K562 (cell line): ENCODE measurements at regions not wholly inside any gene's neighbourhood (a gene's known extent, or its start where the extent isn't known, plus 50 kb on each side); places are given as distances from the start of the nearest gene placed in this dataset.

Experiments
- ADNP ChIP-seq: fragments of 200-800 bp; sonication (Bioruptor generic); IDR thresholded peaks from 2 replicates; pipeline ENCODE4 v1.6.1; 2016; ENCODE audit warnings: missing genetic modification characterization, missing compliant biosample characterization
- CCNT2 ChIP-seq: IDR thresholded peaks from 2 replicates; pipeline ENCODE4 v1.6.1; 2011; ENCODE audit warnings: borderline replicate concordance, low read depth, mild to moderate bottlenecking, moderate library complexity, mixed read lengths, low read length; ENCODE audit not compliant: insufficient read length; ENCODE audit errors: extremely low read depth
- JUND ChIP-seq, 2 experiments: IDR thresholded peaks; 2 replicates in 1 of 2; 3 replicates in 1 of 2; pipeline ENCODE4 v1.6.1; 2011; ENCODE audit warnings: borderline replicate concordance in 2 of 2, low read depth in 2 of 2, low read length in 2 of 2, improper control_type of control experiment in 1 of 2, missing biosample characterization in 1 of 2, missing genetic modification characterization in 1 of 2, missing genetic modification reagents in 1 of 2
- TF ChIP-seq, protein P1 (sequence below): fragments of 450-650 bp; IDR thresholded peaks from 2 replicates; pipeline ENCODE4 v1.6.1; 2016; ENCODE audit warnings: low read depth

GRCh38 chr10:108169846-108170245 is 1005.3 kb upstream of the SORCS1 start (continued):
- TF ChIP-seq, protein P1, sequence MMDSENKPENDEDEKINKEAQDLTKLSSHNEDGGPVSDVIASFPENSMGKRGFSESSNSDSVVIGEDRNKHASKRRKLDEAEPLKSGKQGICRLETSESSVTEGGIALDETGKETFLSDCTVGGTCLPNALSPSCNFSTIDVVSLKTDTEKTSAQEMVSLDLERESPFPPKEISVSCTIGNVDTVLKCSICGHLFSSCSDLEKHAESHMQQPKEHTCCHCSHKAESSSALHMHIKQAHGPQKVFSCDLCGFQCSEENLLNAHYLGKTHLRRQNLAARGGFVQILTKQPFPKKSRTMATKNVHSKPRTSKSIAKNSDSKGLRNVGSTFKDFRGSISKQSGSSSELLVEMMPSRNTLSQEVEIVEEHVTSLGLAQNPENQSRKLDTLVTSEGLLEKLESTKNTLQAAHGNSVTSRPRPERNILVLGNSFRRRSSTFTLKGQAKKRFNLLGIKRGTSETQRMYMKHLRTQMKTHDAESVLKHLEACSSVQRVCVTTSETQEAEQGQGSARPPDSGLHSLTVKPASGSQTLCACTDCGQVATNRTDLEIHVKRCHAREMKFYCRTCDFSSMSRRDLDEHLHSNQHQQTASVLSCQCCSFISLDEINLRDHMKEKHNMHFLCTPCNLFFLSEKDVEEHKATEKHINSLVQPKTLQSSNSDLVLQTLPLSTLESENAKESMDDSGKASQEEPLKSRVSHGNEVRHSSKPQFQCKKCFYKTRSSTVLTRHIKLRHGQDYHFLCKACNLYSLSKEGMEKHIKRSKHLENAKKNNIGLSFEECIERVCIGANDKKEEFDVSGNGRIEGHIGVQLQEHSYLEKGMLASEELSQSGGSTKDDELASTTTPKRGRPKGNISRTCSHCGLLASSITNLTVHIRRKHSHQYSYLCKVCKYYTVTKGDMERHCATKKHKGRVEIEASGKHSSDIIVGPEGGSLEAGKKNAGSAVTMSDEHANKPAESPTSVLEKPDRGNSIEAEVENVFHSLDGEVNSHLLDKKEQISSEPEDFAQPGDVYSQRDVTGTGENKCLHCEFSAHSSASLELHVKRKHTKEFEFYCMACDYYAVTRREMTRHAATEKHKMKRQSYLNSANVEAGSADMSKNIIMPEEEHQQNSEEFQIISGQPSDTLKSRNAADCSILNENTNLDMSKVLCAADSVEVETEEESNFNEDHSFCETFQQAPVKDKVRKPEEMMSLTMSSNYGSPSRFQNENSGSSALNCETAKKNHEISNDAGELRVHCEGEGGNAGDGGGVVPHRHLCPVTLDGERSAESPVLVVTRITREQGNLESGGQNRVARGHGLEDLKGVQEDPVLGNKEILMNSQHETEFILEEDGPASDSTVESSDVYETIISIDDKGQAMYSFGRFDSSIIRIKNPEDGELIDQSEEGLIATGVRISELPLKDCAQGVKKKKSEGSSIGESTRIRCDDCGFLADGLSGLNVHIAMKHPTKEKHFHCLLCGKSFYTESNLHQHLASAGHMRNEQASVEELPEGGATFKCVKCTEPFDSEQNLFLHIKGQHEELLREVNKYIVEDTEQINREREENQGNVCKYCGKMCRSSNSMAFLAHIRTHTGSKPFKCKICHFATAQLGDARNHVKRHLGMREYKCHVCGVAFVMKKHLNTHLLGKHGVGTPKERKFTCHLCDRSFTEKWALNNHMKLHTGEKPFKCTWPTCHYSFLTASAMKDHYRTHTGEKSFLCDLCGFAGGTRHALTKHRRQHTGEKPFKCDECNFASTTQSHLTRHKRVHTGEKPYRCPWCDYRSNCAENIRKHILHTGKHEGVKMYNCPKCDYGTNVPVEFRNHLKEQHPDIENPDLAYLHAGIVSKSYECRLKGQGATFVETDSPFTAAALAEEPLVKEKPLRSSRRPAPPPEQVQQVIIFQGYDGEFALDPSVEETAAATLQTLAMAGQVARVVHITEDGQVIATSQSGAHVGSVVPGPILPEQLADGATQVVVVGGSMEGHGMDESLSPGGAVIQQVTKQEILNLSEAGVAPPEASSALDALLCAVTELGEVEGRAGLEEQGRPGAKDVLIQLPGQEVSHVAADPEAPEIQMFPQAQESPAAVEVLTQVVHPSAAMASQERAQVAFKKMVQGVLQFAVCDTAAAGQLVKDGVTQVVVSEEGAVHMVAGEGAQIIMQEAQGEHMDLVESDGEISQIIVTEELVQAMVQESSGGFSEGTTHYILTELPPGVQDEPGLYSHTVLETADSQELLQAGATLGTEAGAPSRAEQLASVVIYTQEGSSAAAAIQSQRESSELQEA, result no peak
- no peak for TF ChIP-seq CCNT2
- no peak for TF ChIP-seq ADNP (tag)
- TF ChIP-seq JUND (IDR thresholded peaks at IDR 0.05; ENCODE audit: borderline replicate concordance, low read depth, low read length), result no peak
- TF ChIP-seq JUND (tag; IDR thresholded peaks at IDR 0.05; ENCODE audit: borderline replicate concordance, low read depth, low read length), result no peak
